ENCODE measurements at regions not wholly inside any gene's neighbourhood (a gene's known extent, or its start where the extent isn't known, plus 50 kb on each side); places are given as distances from the start of the nearest gene placed in this dataset.

- Histone ChIP-seq H3K4me3 (ENCODE audit: insufficient read length, low read depth) (no peak overlapping the region), H3K9me3 (ENCODE audit: insufficient read depth, low read length) (no peaks in the 10 kb centered on the region), H3K27me3 (ENCODE audit: insufficient read depth, insufficient read length) (no peaks in the 10 kb centered on the region), H3K4me1 (ENCODE audit: insufficient read depth, insufficient read length) (no peaks in the 10 kb centered on the region), H3K36me3 (ENCODE audit: insufficient read depth, insufficient read length, low read length) (no peaks in the 10 kb centered on the region), H3K9ac (ENCODE audit: insufficient read length, low read depth) (no peak overlapping the region)
- no peak for DNase-seq (ENCODE audit: low read depth, low spot score)
- no peak for TF ChIP-seq SUZ12 (IDR thresholded peaks at IDR 0.05; ENCODE audit: extremely low read depth, insufficient read depth, insufficient read length)
- no peak for TF ChIP-seq ZNF274 (IDR thresholded peaks at IDR 0.05; ENCODE audit: low read depth, low read length)
- no peak for TF ChIP-seq YY1 (IDR thresholded peaks at IDR 0.05; ENCODE audit: insufficient read depth, insufficient read length)
Measured at GRCh38 chr5:161077936-161078545, 226.0 kb upstream of the ATP10B start.

GRCh38 chr5:161077496-161077895 is 225.5 kb upstream of the ATP10B start:
- no peak for TF ChIP-seq YY1 (IDR thresholded peaks at IDR 0.05; ENCODE audit: insufficient read depth, insufficient read length)
- TF ChIP-seq ZNF274 (IDR thresholded peaks at IDR 0.05; ENCODE audit: low read depth, low read length), result no peak
- TF ChIP-seq SUZ12 (IDR thresholded peaks at IDR 0.05; ENCODE audit: extremely low read depth, insufficient read depth, insufficient read length), result no peak
- Histone ChIP-seq H3K27me3 (ENCODE audit: insufficient read depth, insufficient read length) (no peaks in the 10 kb centered on the region), H3K36me3 (ENCODE audit: insufficient read depth, insufficient read length, low read length) (no peaks in the 10 kb centered on the region), H3K9ac (ENCODE audit: insufficient read length, low read depth) (no peak overlapping the region), H3K9me3 (ENCODE audit: insufficient read depth, low read length) (no peaks in the 10 kb centered on the region), H3K4me3 (ENCODE audit: insufficient read length, low read depth) (no peak overlapping the region), H3K4me1 (ENCODE audit: insufficient read depth, insufficient read length) (no peaks in the 10 kb centered on the region)
- no peak for DNase-seq (ENCODE audit: low read depth, low spot score)

- no peak for DNase-seq (ENCODE audit: low read depth, low spot score)
- Histone ChIP-seq H3K4me3 (ENCODE audit: insufficient read length, low read depth) (no peak overlapping the region), H3K27me3 (ENCODE audit: insufficient read depth, insufficient read length) (no peaks in the 10 kb centered on the region), H3K4me1 (ENCODE audit: insufficient read depth, insufficient read length) (no peaks in the 10 kb centered on the region), H3K9me3 (ENCODE audit: insufficient read depth, low read length) (no peaks in the 10 kb centered on the region), H3K9ac (ENCODE audit: insufficient read length, low read depth) (no peak overlapping the region), H3K36me3 (ENCODE audit: insufficient read depth, insufficient read length, low read length) (no peaks in the 10 kb centered on the region)
- TF ChIP-seq SUZ12 (IDR thresholded peaks at IDR 0.05; ENCODE audit: extremely low read depth, insufficient read depth, insufficient read length) (no peak), YY1 (IDR thresholded peaks at IDR 0.05; ENCODE audit: insufficient read depth, insufficient read length) (no peak), ZNF274 (IDR thresholded peaks at IDR 0.05; ENCODE audit: low read depth, low read length) (no peak)
Measured at GRCh38 chr5:161064781-161065180, 212.8 kb upstream of the ATP10B start.

- no peak overlapping the region for H3K9ac ChIP-seq (ENCODE audit: insufficient read length, low read depth)
- no peak overlapping the region for H3K4me3 ChIP-seq (ENCODE audit: insufficient read length, low read depth)
- H3K4me1 ChIP-seq (ENCODE audit: insufficient read depth, insufficient read length), result no peaks in the 10 kb centered on the region
- H3K27me3 ChIP-seq (ENCODE audit: insufficient read depth, insufficient read length), result no peaks in the 10 kb centered on the region
- no peaks in the 10 kb centered on the region for H3K36me3 ChIP-seq (ENCODE audit: insufficient read depth, insufficient read length, low read length)
- no peaks in the 10 kb centered on the region for H3K9me3 ChIP-seq (ENCODE audit: insufficient read depth, low read length)
- TF ChIP-seq ZNF274 (IDR thresholded peaks at IDR 0.05; ENCODE audit: low read depth, low read length) (no peak), SUZ12 (IDR thresholded peaks at IDR 0.05; ENCODE audit: extremely low read depth, insufficient read depth, insufficient read length) (no peak)
- DNase-seq (ENCODE audit: low read depth, low spot score), result no peak
Measured at GRCh38 chr5:161064297-161064696, 212.3 kb upstream of the ATP10B start.

- H3K27me3 ChIP-seq (ENCODE audit: insufficient read depth, insufficient read length), result no peaks in the 10 kb centered on the region
- no peak overlapping the region for H3K9ac ChIP-seq (ENCODE audit: insufficient read length, low read depth)
- no peaks in the 10 kb centered on the region for H3K36me3 ChIP-seq (ENCODE audit: insufficient read depth, insufficient read length, low read length)
- no peak overlapping the region for H3K4me3 ChIP-seq (ENCODE audit: insufficient read length, low read depth)
- TF ChIP-seq SUZ12 (IDR thresholded peaks at IDR 0.05; ENCODE audit: extremely low read depth, insufficient read depth, insufficient read length) (no peak), ZNF274 (IDR thresholded peaks at IDR 0.05; ENCODE audit: low read depth, low read length) (no peak), YY1 (IDR thresholded peaks at IDR 0.05; ENCODE audit: insufficient read depth, insufficient read length) (no peak)
- no peaks in the 10 kb centered on the region for H3K4me1 ChIP-seq (ENCODE audit: insufficient read depth, insufficient read length)
- DNase-seq (ENCODE audit: low read depth, low spot score), result no peak
- no peaks in the 10 kb centered on the region for H3K9me3 ChIP-seq (ENCODE audit: insufficient read depth, low read length)
Measured at GRCh38 chr5:161058781-161059180, 206.8 kb upstream of the ATP10B start.

- H3K4me1 ChIP-seq (ENCODE audit: insufficient read depth, insufficient read length), result no peaks in the 10 kb centered on the region
- H3K9me3 ChIP-seq (ENCODE audit: insufficient read depth, low read length), result no peaks in the 10 kb centered on the region
- no peaks in the 10 kb centered on the region for H3K27me3 ChIP-seq (ENCODE audit: insufficient read depth, insufficient read length)
- no peak for TF ChIP-seq ZNF274 (IDR thresholded peaks at IDR 0.05; ENCODE audit: low read depth, low read length)
- no peak for TF ChIP-seq YY1 (IDR thresholded peaks at IDR 0.05; ENCODE audit: insufficient read depth, insufficient read length)
- TF ChIP-seq SUZ12 (IDR thresholded peaks at IDR 0.05; ENCODE audit: extremely low read depth, insufficient read depth, insufficient read length), result no peak
- no peak overlapping the region for H3K9ac ChIP-seq (ENCODE audit: insufficient read length, low read depth)
- H3K4me3 ChIP-seq (ENCODE audit: insufficient read length, low read depth), result no peak overlapping the region
- H3K36me3 ChIP-seq (ENCODE audit: insufficient read depth, insufficient read length, low read length), result no peaks in the 10 kb centered on the region
- no peak for DNase-seq (ENCODE audit: low read depth, low spot score)
Measured at GRCh38 chr5:161051920-161052500, 200.0 kb upstream of the ATP10B start.

GRCh38 chr5:161047024-161047423 is 195.0 kb upstream of the ATP10B start:
- TF ChIP-seq SUZ12 (IDR thresholded peaks at IDR 0.05; ENCODE audit: extremely low read depth, insufficient read depth, insufficient read length), result no peak
- TF ChIP-seq YY1 (IDR thresholded peaks at IDR 0.05; ENCODE audit: insufficient read depth, insufficient read length), result no peak
- TF ChIP-seq ZNF274 (IDR thresholded peaks at IDR 0.05; ENCODE audit: low read depth, low read length), result no peak
- Histone ChIP-seq H3K9me3 (ENCODE audit: insufficient read depth, low read length) (no peaks in the 10 kb centered on the region), H3K27me3 (ENCODE audit: insufficient read depth, insufficient read length) (no peaks in the 10 kb centered on the region), H3K4me1 (ENCODE audit: insufficient read depth, insufficient read length) (no peaks in the 10 kb centered on the region), H3K36me3 (ENCODE audit: insufficient read depth, insufficient read length, low read length) (no peaks in the 10 kb centered on the region), H3K4me3 (ENCODE audit: insufficient read length, low read depth) (no peak overlapping the region), H3K9ac (ENCODE audit: insufficient read length, low read depth) (no peak overlapping the region)
- DNase-seq (ENCODE audit: low read depth, low spot score), result no peak

Data from NT2/D1 (cell line).